MM.1S (cell line): ENCODE measurements at regions not wholly inside any gene's neighbourhood (a gene's known extent, or its start where the extent isn't known, plus 50 kb on each side); places are given as distances from the start of the nearest gene placed in this dataset.

Source experiments
- DNase-seq: peaks from one replicate; pipeline ENCODE4 v3.0.0-alpha.2; 2015
- H2AFZ ChIP-seq: fragments of 300-600 bp; sonication (generic); 2 replicates; pipeline ENCODE4 v1.6.0; 2016; ENCODE audit warnings: antibody characterized with exemption, low read length
- H3F3A ChIP-seq: fragments of 300-600 bp; sonication (generic); 2 replicates; pipeline ENCODE4 v1.6.1; 2016; ENCODE audit warnings: mild to moderate bottlenecking, antibody characterized with exemption, low read length, moderate library complexity, mixed read lengths; ENCODE audit not compliant: insufficient read depth
- H3K27ac ChIP-seq: fragments of 300-600 bp; sonication (generic); 2 replicates; pipeline ENCODE4 v1.5.1; 2016; ENCODE audit warnings: mild to moderate bottlenecking, low read length
- H3K27me3 ChIP-seq: fragments of 300-600 bp; sonication (generic); replicated peaks from 2 replicates; pipeline ENCODE4 v1.6.0; 2016; ENCODE audit warnings: low read length; ENCODE audit not compliant: insufficient read depth
- H3K36me3 ChIP-seq: fragments of 300-600 bp; sonication (generic); replicated peaks from 2 replicates; pipeline ENCODE4 v1.6.1; 2016; ENCODE audit warnings: mild to moderate bottlenecking, low read length, mixed read lengths; ENCODE audit not compliant: insufficient read depth
- H3K4me1 ChIP-seq: fragments of 300-600 bp; sonication (generic); 2 replicates; pipeline ENCODE4 v1.6.1; 2016; ENCODE audit warnings: low read length, mixed read lengths
- H3K4me2 ChIP-seq: fragments of 300-600 bp; sonication (generic); 2 replicates; pipeline ENCODE4 v1.6.0; 2016; ENCODE audit warnings: low read depth, low read length
- H3K4me3 ChIP-seq: fragments of 300-600 bp; sonication (generic); 2 replicates; pipeline ENCODE4 v1.5.1; 2016; ENCODE audit warnings: low read length, mixed read lengths
- H3K79me2 ChIP-seq: fragments of 300-600 bp; sonication (generic); 2 replicates; pipeline ENCODE4 v1.6.1; 2016; ENCODE audit warnings: mixed run types, low read length, mixed read lengths
- H3K9ac ChIP-seq: fragments of 300-600 bp; sonication (generic); 2 replicates; pipeline ENCODE4 v1.6.1; 2016; ENCODE audit warnings: low read length, mixed read lengths
- H3K9me2 ChIP-seq: fragments of 300-600 bp; sonication (generic); replicated peaks from 2 replicates; pipeline ENCODE4 v1.6.1; 2016; ENCODE audit warnings: mild to moderate bottlenecking, low read length, mixed read lengths; ENCODE audit not compliant: insufficient read depth
- H3K9me3 ChIP-seq: fragments of 300-600 bp; sonication (generic); replicated peaks from 2 replicates; pipeline ENCODE4 v1.6.1; 2016; ENCODE audit warnings: mild to moderate bottlenecking, low read length, mixed read lengths; ENCODE audit not compliant: insufficient read depth
- H4K20me1 ChIP-seq: fragments of 300-600 bp; sonication (generic); 2 replicates; pipeline ENCODE4 v1.6.1; 2016; ENCODE audit warnings: mild to moderate bottlenecking, low read length, moderate library complexity, mixed read lengths; ENCODE audit not compliant: insufficient read depth
- CTCF ChIP-seq: fragments of 300-600 bp; sonication (generic); IDR thresholded peaks from 2 replicates; pipeline ENCODE4 v1.5.1; 2016; ENCODE audit warnings: antibody characterized with exemption, low read length, mixed read lengths
- EZH2 ChIP-seq: fragments of 300-600 bp; sonication (generic); optimal IDR thresholded peaks from 2 replicates; pipeline ENCODE3; 2017; ENCODE audit warnings: low read depth, mild to moderate bottlenecking, antibody characterized with exemption, low read length, mixed read lengths
- EZH2phosphoT487 ChIP-seq: fragments of 300-600 bp; sonication (generic); IDR thresholded peaks from 2 replicates; pipeline ENCODE4 v1.6.1; 2018; ENCODE audit warnings: antibody characterized with exemption, low read length

- no peak overlapping the region for H3K27ac ChIP-seq
- no peak overlapping the region for H3K4me3 ChIP-seq
- H3K27me3 ChIP-seq: peaks cover 69% of the 10 kb centered on the region
- no peaks in the 10 kb centered on the region for H3K9me3 ChIP-seq
- H3F3A ChIP-seq: no peaks in the 10 kb centered on the region
- H3K79me2 ChIP-seq: no peaks in the 10 kb centered on the region
- DNase-seq: no peak
- H3K4me2 ChIP-seq: no peak overlapping the region
- H4K20me1 ChIP-seq: no peaks in the 10 kb centered on the region
- H3K9me2 ChIP-seq: no peaks in the 10 kb centered on the region
- no peaks in the 10 kb centered on the region for H3K4me1 ChIP-seq
- no peak overlapping the region for H3K9ac ChIP-seq
- no peak for TF ChIP-seq EZH2phosphoT487
- TF ChIP-seq EZH2: no peak
- no peak for TF ChIP-seq CTCF
- H2AFZ ChIP-seq: no peak overlapping the region
- H3K36me3 ChIP-seq: no peaks in the 10 kb centered on the region
These were observed 726.5 kb downstream of the PTPRU start for GRCh38 chr1:29962831-29963247.

DNA sequence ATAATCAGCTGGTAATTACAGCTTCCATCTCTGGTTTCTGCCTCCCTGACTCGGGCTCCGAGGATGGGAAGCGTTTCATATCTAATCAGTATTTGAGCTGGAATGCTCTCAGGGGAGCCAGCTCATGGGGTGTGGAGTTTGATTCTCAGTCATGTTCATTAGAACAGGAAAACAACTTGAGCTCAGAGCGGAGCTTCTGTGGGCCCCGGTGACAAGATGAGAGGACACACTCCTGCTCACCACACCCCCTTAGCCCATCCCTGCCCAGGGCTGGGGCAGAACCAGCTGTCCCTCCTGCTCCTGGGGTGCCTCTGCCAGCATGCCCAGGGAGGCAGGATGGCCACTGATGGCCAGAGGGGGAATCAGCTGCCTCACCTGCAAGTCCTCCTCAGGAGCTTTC lies 726.0 kb downstream of the PTPRU start:
- TF ChIP-seq EZH2: no peak
- Histone ChIP-seq H4K20me1 (no peaks in the 10 kb centered on the region), H3K4me3 (no peak overlapping the region), H3K9me2 (no peaks in the 10 kb centered on the region), H3K27me3 (peaks cover 74% of the 10 kb centered on the region), H3K4me1 (no peaks in the 10 kb centered on the region), H3K9me3 (no peaks in the 10 kb centered on the region), H2AFZ (no peak overlapping the region), H3K79me2 (no peaks in the 10 kb centered on the region), H3K27ac (no peak overlapping the region), H3F3A (no peaks in the 10 kb centered on the region), H3K36me3 (no peaks in the 10 kb centered on the region), H3K9ac (no peak overlapping the region), H3K4me2 (no peak overlapping the region)
- no peak for DNase-seq

GRCh38 chr1:29961293-29962059 lies 725.2 kb downstream of the PTPRU start:
- H4K20me1 ChIP-seq: no peaks in the 10 kb centered on the region
- no peak overlapping the region for H3K4me2 ChIP-seq

More at GRCh38 chr1:29961293-29962059, 725.2 kb downstream of the PTPRU start:
- H3K79me2 ChIP-seq: no peaks in the 10 kb centered on the region
- no peaks in the 10 kb centered on the region for H3K9me3 ChIP-seq
- no peaks in the 10 kb centered on the region for H3K36me3 ChIP-seq
- H3K9ac ChIP-seq: no peak overlapping the region
- H3K27me3 ChIP-seq: peaks cover 75% of the 10 kb centered on the region
- no peaks in the 10 kb centered on the region for H3F3A ChIP-seq
- DNase-seq: no peak
- no peak overlapping the region for H3K27ac ChIP-seq
- no peak overlapping the region for H2AFZ ChIP-seq
- no peak overlapping the region for H3K4me3 ChIP-seq
- H3K4me1 ChIP-seq: no peaks in the 10 kb centered on the region
- no peak for TF ChIP-seq CTCF
- no peak for TF ChIP-seq EZH2phosphoT487
- TF ChIP-seq EZH2: no peak
- no peaks in the 10 kb centered on the region for H3K9me2 ChIP-seq
